ENCODE measurements at regions not wholly inside any gene's neighbourhood (a gene's known extent, or its start where the extent isn't known, plus 50 kb on each side); places are given as distances from the start of the nearest gene placed in this dataset.

GRCh38 chr2:142757111-142757510, 120.4 kb upstream of the KYNU start:
- no peak overlapping the region for H3K4me3 ChIP-seq (ENCODE audit: low read depth, low read length, poor library complexity, severe bottlenecking)
- ChIA-PET POLR2A (ENCODE audit: low non-redundant PET) (no interaction called here), CTCF (no interaction called here)
- H3K4me1 ChIP-seq (ENCODE audit: insufficient read depth, low read length, poor library complexity, severe bottlenecking): no peaks in the 10 kb centered on the region
- H3K27me3 ChIP-seq (replicated peaks; ENCODE audit: insufficient read depth, low read depth, low read length, poor library complexity): no peaks in the 10 kb centered on the region
- no TSS peak for BruUV-seq (replicated peaks)
- no peak for TF ChIP-seq EZH2 (IDR thresholded peaks at IDR 0.05; ENCODE audit: borderline replicate concordance, low read depth, low read length, poor library complexity, severe bottlenecking)
- no peaks in the 10 kb centered on the region for H3K9me3 ChIP-seq (ENCODE audit: low read depth, low read length, poor library complexity, severe bottlenecking)
- intact Hi-C loops (cut with micrococcal nuclease; ENCODE audit: unreplicated experiment): no loop called here
- H3K36me3 ChIP-seq (ENCODE audit: insufficient read depth, low read length, poor library complexity, severe bottlenecking): no peaks in the 10 kb centered on the region
- no peak for DNase-seq (ENCODE audit: low spot score)
- no peak overlapping the region for H3K27ac ChIP-seq (ENCODE audit: low read depth, low read length, poor library complexity, severe bottlenecking)

GRCh38 chr2:142756430-142756829, 121.0 kb upstream of the KYNU start:
- Histone ChIP-seq H3K27ac (ENCODE audit: low read depth, low read length, poor library complexity, severe bottlenecking) (no peak overlapping the region), H3K9me3 (ENCODE audit: low read depth, low read length, poor library complexity, severe bottlenecking) (no peaks in the 10 kb centered on the region), H3K27me3 (replicated peaks; ENCODE audit: insufficient read depth, low read depth, low read length, poor library complexity) (no peaks in the 10 kb centered on the region), H3K36me3 (ENCODE audit: insufficient read depth, low read length, poor library complexity, severe bottlenecking) (no peaks in the 10 kb centered on the region), H3K4me3 (ENCODE audit: low read depth, low read length, poor library complexity, severe bottlenecking) (no peak overlapping the region), H3K4me1 (ENCODE audit: insufficient read depth, low read length, poor library complexity, severe bottlenecking) (no peaks in the 10 kb centered on the region)
- no peak for DNase-seq (ENCODE audit: low spot score)
- TF ChIP-seq CTCF (conservative IDR thresholded peaks at IDR 0.05; ENCODE audit: low read depth, low read length) (no peak), EZH2 (IDR thresholded peaks at IDR 0.05; ENCODE audit: borderline replicate concordance, low read depth, low read length, poor library complexity, severe bottlenecking) (no peak)
- intact Hi-C loops (cut with micrococcal nuclease; ENCODE audit: unreplicated experiment): no loop called here
- CTCF ChIA-PET: no interaction called here
- BruUV-seq (replicated peaks): no TSS peak
- POLR2A ChIA-PET (ENCODE audit: low non-redundant PET): no interaction called here

GRCh38 chr2:142755191-142755590, 122.3 kb upstream of the KYNU start:
- CTCF ChIA-PET: no interaction called here
- intact Hi-C loops (cut with micrococcal nuclease; ENCODE audit: unreplicated experiment): no loop called here
- DNase-seq (ENCODE audit: low spot score): no peak
- Histone ChIP-seq H3K36me3 (ENCODE audit: insufficient read depth, low read length, poor library complexity, severe bottlenecking) (no peaks in the 10 kb centered on the region), H3K27me3 (replicated peaks; ENCODE audit: insufficient read depth, low read depth, low read length, poor library complexity) (no peaks in the 10 kb centered on the region), H3K4me1 (ENCODE audit: insufficient read depth, low read length, poor library complexity, severe bottlenecking) (no peaks in the 10 kb centered on the region), H3K9me3 (ENCODE audit: low read depth, low read length, poor library complexity, severe bottlenecking) (no peaks in the 10 kb centered on the region), H3K27ac (ENCODE audit: low read depth, low read length, poor library complexity, severe bottlenecking) (no peak overlapping the region), H3K4me3 (ENCODE audit: low read depth, low read length, poor library complexity, severe bottlenecking) (no peak overlapping the region)
- TF ChIP-seq EZH2 (IDR thresholded peaks at IDR 0.05; ENCODE audit: borderline replicate concordance, low read depth, low read length, poor library complexity, severe bottlenecking): no peak
- TF ChIP-seq CTCF (conservative IDR thresholded peaks at IDR 0.05; ENCODE audit: low read depth, low read length): no peak
- POLR2A ChIA-PET (ENCODE audit: low non-redundant PET): no interaction called here
- BruUV-seq (replicated peaks): no TSS peak

GRCh38 chr2:142754182-142754581, 123.3 kb upstream of the KYNU start:
- CTCF ChIA-PET: no interaction called here
- Histone ChIP-seq H3K36me3 (ENCODE audit: insufficient read depth, low read length, poor library complexity, severe bottlenecking) (no peaks in the 10 kb centered on the region), H3K27ac (ENCODE audit: low read depth, low read length, poor library complexity, severe bottlenecking) (no peak overlapping the region), H3K9me3 (ENCODE audit: low read depth, low read length, poor library complexity, severe bottlenecking) (no peaks in the 10 kb centered on the region), H3K27me3 (replicated peaks; ENCODE audit: insufficient read depth, low read depth, low read length, poor library complexity) (no peaks in the 10 kb centered on the region), H3K4me3 (ENCODE audit: low read depth, low read length, poor library complexity, severe bottlenecking) (no peak overlapping the region), H3K4me1 (ENCODE audit: insufficient read depth, low read length, poor library complexity, severe bottlenecking) (no peaks in the 10 kb centered on the region)
- no peak for DNase-seq (ENCODE audit: low spot score)
- intact Hi-C loops (cut with micrococcal nuclease; ENCODE audit: unreplicated experiment): no loop called here
- BruUV-seq (replicated peaks): no TSS peak
- TF ChIP-seq EZH2 (IDR thresholded peaks at IDR 0.05; ENCODE audit: borderline replicate concordance, low read depth, low read length, poor library complexity, severe bottlenecking) (no peak), CTCF (conservative IDR thresholded peaks at IDR 0.05; ENCODE audit: low read depth, low read length) (no peak)
- POLR2A ChIA-PET (ENCODE audit: low non-redundant PET): no interaction called here
